GM23338 (cell line): ENCODE measurements at regions not wholly inside any gene's neighbourhood (a gene's known extent, or its start where the extent isn't known, plus 50 kb on each side); places are given as distances from the start of the nearest gene placed in this dataset.
A peak's percentile ranks its signal among the peaks of the same experiment; 100 is the strongest.

Source experiments
- ATAC-seq: fragments of 200-7000 bp; cut with Tn5 transposase; 3 replicates; pipeline ENCODE4 v1.9.1; 2020
- DNase-seq: peaks from one replicate; pipeline ENCODE4 v3.0.0-alpha.2; 2015; ENCODE audit warnings: low spot score
- H2AFZ ChIP-seq: fragments of 200-600 bp; sonication (generic); 2 replicates; pipeline ENCODE4 v1.8.0; 2016; ENCODE audit warnings: antibody characterized with exemption, mild to moderate bottlenecking, moderate library complexity
- H3F3A ChIP-seq: fragments of 200-600 bp; sonication (generic); replicated peaks from 2 replicates; pipeline ENCODE4 v1.8.0; 2017; ENCODE audit warnings: antibody characterized with exemption, mixed run types, low read depth
- H3K27ac ChIP-seq: fragments of 200-600 bp; sonication (generic); 2 replicates; pipeline ENCODE4 v1.6.1; 2016; ENCODE audit warnings: low read depth
- H3K27me3 ChIP-seq: fragments of 200-600 bp; sonication (generic); 2 replicates; pipeline ENCODE4 v1.8.0; 2016; ENCODE audit warnings: mild to moderate bottlenecking, mixed run types, moderate library complexity; ENCODE audit not compliant: insufficient read depth
- H3K36me3 ChIP-seq: fragments of 200-600 bp; sonication (generic); 2 replicates; pipeline ENCODE4 v1.8.0; 2016; ENCODE audit warnings: mild to moderate bottlenecking; ENCODE audit not compliant: insufficient read depth
- H3K4me1 ChIP-seq: fragments of 200-600 bp; sonication (generic); 2 replicates; pipeline ENCODE4 v1.8.0; 2016; ENCODE audit warnings: mild to moderate bottlenecking, moderate library complexity; ENCODE audit not compliant: insufficient read depth
- H3K4me2 ChIP-seq: fragments of 200-600 bp; sonication (generic); 2 replicates; pipeline ENCODE4 v1.7.1; 2017; ENCODE audit warnings: mixed run types
- H3K4me3 ChIP-seq: fragments of 200-600 bp; sonication (generic); 2 replicates; pipeline ENCODE4 v1.6.1; 2016; ENCODE audit warnings: mixed run types
- H3K79me2 ChIP-seq: fragments of 200-600 bp; sonication (generic); replicated peaks from 2 replicates; pipeline ENCODE4 v1.8.0; 2017; ENCODE audit warnings: mild to moderate bottlenecking; ENCODE audit not compliant: insufficient read depth
- H3K9me2 ChIP-seq: fragments of 200-600 bp; sonication (generic); 2 replicates; pipeline ENCODE4 v1.8.0; 2017; ENCODE audit not compliant: insufficient read depth
- H4K20me1 ChIP-seq: fragments of 200-600 bp; sonication (generic); replicated peaks from 2 replicates; pipeline ENCODE4 v1.8.0; 2017; ENCODE audit warnings: mild to moderate bottlenecking; ENCODE audit not compliant: insufficient read depth
- H3K27ac Mint-ChIP-seq: 2 replicates; pipeline ENCODE4 v1.8.0; 2020; ENCODE audit warnings: inconsistent platforms, mild to moderate bottlenecking, moderate library complexity, mixed read lengths
- H3K27me3 Mint-ChIP-seq: 3 replicates; pipeline ENCODE4 v1.8.0; 2022; ENCODE audit warnings: low read depth, mild to moderate bottlenecking, moderate library complexity, mixed read lengths, inconsistent platforms; ENCODE audit not compliant: insufficient read depth, poor library complexity
- H3K36me3 Mint-ChIP-seq: 3 replicates; pipeline ENCODE4 v1.8.0; 2021; ENCODE audit warnings: low read depth, mild to moderate bottlenecking, inconsistent platforms, moderate library complexity, mixed read lengths
- H3K4me1 Mint-ChIP-seq: 3 replicates; pipeline ENCODE4 v1.8.0; 2020; ENCODE audit warnings: mild to moderate bottlenecking, inconsistent platforms, mixed read lengths
- H3K4me3 Mint-ChIP-seq: 3 replicates; pipeline ENCODE4 v1.8.0; 2021; ENCODE audit warnings: moderate library complexity, mild to moderate bottlenecking, inconsistent platforms, mixed read lengths
- H3K9me3 Mint-ChIP-seq: 3 replicates; pipeline ENCODE4 v1.8.0; 2020; ENCODE audit warnings: moderate library complexity, mild to moderate bottlenecking, inconsistent platforms, mixed read lengths
- CTCF ChIP-seq, 2 experiments: fragments of 200-600 bp in 1 of 2; sonication (generic) in 1 of 2; conservative IDR thresholded peaks; 2 replicates each; pipeline versions ENCODE4 v1.5.1 to v1.6.1; 2016 to 2017; ENCODE audit warnings: antibody characterized with exemption in 2 of 2, low read depth in 2 of 2, mild to moderate bottlenecking in 2 of 2, moderate library complexity in 1 of 2
- JUNB ChIP-seq: IDR thresholded peaks from one replicate; pipeline ENCODE4 v1.6.1; 2016; ENCODE audit warnings: antibody characterized with exemption; ENCODE audit not compliant: unreplicated experiment
- NANOG ChIP-seq: IDR thresholded peaks from 2 replicates; pipeline ENCODE4 v1.6.1; 2016; ENCODE audit warnings: antibody characterized with exemption, borderline replicate concordance
- REST ChIP-seq: IDR thresholded peaks from one replicate; pipeline ENCODE4 v1.6.1; 2018; ENCODE audit warnings: antibody characterized with exemption; ENCODE audit not compliant: unreplicated experiment
- STAT1 ChIP-seq: IDR thresholded peaks from one replicate; pipeline ENCODE4 v1.6.1; 2016; ENCODE audit warnings: antibody characterized with exemption; ENCODE audit not compliant: unreplicated experiment
- TF ChIP-seq, protein P1 (sequence below): IDR thresholded peaks from 2 replicates; pipeline ENCODE4 v1.6.1; 2016; ENCODE audit warnings: antibody characterized with exemption

GRCh38 chr15:83380059-83380458 is 67.1 kb upstream of the SH3GL3 start:
- peak overlapping the region; percentile 98 for H2AFZ ChIP-seq

DNA sequence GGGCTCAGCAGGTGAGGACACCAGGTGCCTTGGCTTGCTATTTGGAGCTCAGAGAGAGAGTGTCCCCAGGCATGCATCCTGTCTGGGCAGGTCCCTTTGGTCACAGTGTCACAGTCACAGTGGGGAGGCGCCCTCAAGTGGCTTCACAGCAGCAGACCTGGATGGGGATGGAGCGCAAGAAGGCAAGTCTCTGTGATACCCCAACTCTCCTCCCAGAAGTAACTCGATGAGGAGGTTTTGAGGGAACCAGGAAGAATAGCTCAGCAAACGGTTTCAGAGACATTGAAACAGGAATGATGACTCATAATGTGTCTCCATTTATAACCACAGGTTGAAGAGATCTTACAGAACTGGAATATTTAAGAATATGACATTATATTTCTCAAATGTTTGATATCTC is 66.5 kb upstream of the SH3GL3 start:
- peak in 1 of 2 experiments; percentile 82; a peak in 3 of 4 replicates for TF ChIP-seq CTCF (conservative IDR thresholded peaks at IDR 0.05; ENCODE audit: low read depth in 2 of 2)
- TF ChIP-seq, protein P1, sequence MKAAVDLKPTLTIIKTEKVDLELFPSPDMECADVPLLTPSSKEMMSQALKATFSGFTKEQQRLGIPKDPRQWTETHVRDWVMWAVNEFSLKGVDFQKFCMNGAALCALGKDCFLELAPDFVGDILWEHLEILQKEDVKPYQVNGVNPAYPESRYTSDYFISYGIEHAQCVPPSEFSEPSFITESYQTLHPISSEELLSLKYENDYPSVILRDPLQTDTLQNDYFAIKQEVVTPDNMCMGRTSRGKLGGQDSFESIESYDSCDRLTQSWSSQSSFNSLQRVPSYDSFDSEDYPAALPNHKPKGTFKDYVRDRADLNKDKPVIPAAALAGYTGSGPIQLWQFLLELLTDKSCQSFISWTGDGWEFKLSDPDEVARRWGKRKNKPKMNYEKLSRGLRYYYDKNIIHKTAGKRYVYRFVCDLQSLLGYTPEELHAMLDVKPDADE, result no peak
- peak; percentile 34 for DNase-seq
- no peak for ATAC-seq
- peaks cover 3% of the 10 kb centered on the region; the same call in 1 of the 3 replicates for H3K36me3 Mint-ChIP-seq
- Histone ChIP-seq H3K27me3 (peaks cover 34% of the 10 kb centered on the region), H3K79me2 (no peaks in the 10 kb centered on the region), H3K4me3 (no peak overlapping the region), H3F3A (no peaks in the 10 kb centered on the region), H3K4me1 (peaks cover 21% of the 10 kb centered on the region; the same call in 1 of the 2 replicates), H3K27ac (no peak overlapping the region), H2AFZ (no peak overlapping the region), H4K20me1 (no peaks in the 10 kb centered on the region), H3K4me2 (0 out of 2 replicates have a peak overlapping the region, but pooled peaks have one; percentile 75), H3K9me2 (no peaks in the 10 kb centered on the region), H3K36me3 (no peaks in the 10 kb centered on the region)
- peaks cover 5% of the 10 kb centered on the region for H3K27me3 Mint-ChIP-seq
- H3K9me3 Mint-ChIP-seq, result peaks cover 5% of the 10 kb centered on the region; the same call in 2 of the 3 replicates
- peaks cover 20% of the 10 kb centered on the region; the same call in 2 of the 3 replicates for H3K4me1 Mint-ChIP-seq
- no peak overlapping the region for H3K27ac Mint-ChIP-seq
- no peak overlapping the region for H3K4me3 Mint-ChIP-seq

More at GRCh38 chr15:83380059-83380458, 67.1 kb upstream of the SH3GL3 start:
- Histone ChIP-seq H3K4me1 (peaks cover 21% of the 10 kb centered on the region; the same call in 1 of the 2 replicates), H3K4me3 (peak overlapping the region; percentile 67), H3F3A (no peaks in the 10 kb centered on the region), H3K9me2 (no peaks in the 10 kb centered on the region), H4K20me1 (no peaks in the 10 kb centered on the region), H3K36me3 (no peaks in the 10 kb centered on the region), H3K27me3 (peaks cover 34% of the 10 kb centered on the region), H3K4me2 (peak overlapping the region; percentile 75), H3K27ac (no peak overlapping the region), H3K79me2 (no peaks in the 10 kb centered on the region)
- peaks cover 3% of the 10 kb centered on the region; the same call in 1 of the 3 replicates for H3K36me3 Mint-ChIP-seq
- ATAC-seq (no peak), DNase-seq (no peak)
- no peak for TF ChIP-seq JUNB
- TF ChIP-seq REST, result no peak
- TF ChIP-seq NANOG, result no peak
- TF ChIP-seq STAT1, result no peak
- TF ChIP-seq, protein P1, result no peak
- H3K4me1 Mint-ChIP-seq, result peaks cover 20% of the 10 kb centered on the region; the same call in 2 of the 3 replicates
- H3K9me3 Mint-ChIP-seq, result peaks cover 5% of the 10 kb centered on the region; the same call in 2 of the 3 replicates
- no peak overlapping the region for H3K27ac Mint-ChIP-seq
- H3K27me3 Mint-ChIP-seq, result peaks cover 5% of the 10 kb centered on the region
- no peak overlapping the region for H3K4me3 Mint-ChIP-seq
